ENCODE measurements at regions not wholly inside any gene's neighbourhood (a gene's known extent, or its start where the extent isn't known, plus 50 kb on each side); places are given as distances from the start of the nearest gene placed in this dataset.

GRCh38 chr1:9179463-9180110 lies 50.7 kb upstream of the GPR157 start:
- no peak for ATAC-seq
- peaks cover 32% of the 10 kb centered on the region for H3K4me1 Mint-ChIP-seq
- CTCF ChIA-PET, result interaction anchor here (0.7 to 4.2 kb wide), 8 partner anchors 10 to 76 kb away, joined by 3 to 33 read pairs (median 5); no protein-coding TSS in a partner anchor
- peaks cover 20% of the 10 kb centered on the region for H3K36me3 Mint-ChIP-seq
- no peaks in the 10 kb centered on the region for H3K9me3 Mint-ChIP-seq (ENCODE audit: low read depth)
- H3K4me3 Mint-ChIP-seq, result no peak overlapping the region
- no peak overlapping the region for H3K27ac Mint-ChIP-seq
- DNase-seq, result no peak
- H3K27me3 Mint-ChIP-seq, result peaks cover 10% of the 10 kb centered on the region

- no peak for ATAC-seq
- no peak overlapping the region for H3K27ac Mint-ChIP-seq
- CTCF ChIA-PET, result interaction anchor here (0.6 to 4.2 kb wide), 20 partner anchors 9 to 95 kb away, joined by 3 to 33 read pairs (median 4); partner anchors contain the start of gene H6PD
- DNase-seq, result no peak
- H3K9me3 Mint-ChIP-seq (ENCODE audit: low read depth), result no peaks in the 10 kb centered on the region
- peak overlapping the region; percentile 86 for H3K4me3 Mint-ChIP-seq
- peaks cover 11% of the 10 kb centered on the region for H3K27me3 Mint-ChIP-seq
- H3K36me3 Mint-ChIP-seq, result peaks cover 18% of the 10 kb centered on the region
- H3K4me1 Mint-ChIP-seq, result peaks cover 34% of the 10 kb centered on the region
Observed at GRCh38 chr1:9180111-9180819, 51.4 kb upstream of the GPR157 start.

- Mint-ChIP-seq H3K4me1 (peaks cover 33% of the 10 kb centered on the region), H3K4me3 (peak overlapping the region; percentile 86), H3K27me3 (peaks cover 14% of the 10 kb centered on the region), H3K27ac (peak overlapping the region; percentile 88), H3K36me3 (peaks cover 15% of the 10 kb centered on the region), H3K9me3 (ENCODE audit: low read depth) (no peaks in the 10 kb centered on the region)
- ATAC-seq (peak; percentile 77), DNase-seq (peak; percentile 81)
- CTCF ChIA-PET, result interaction anchor here (0.6 to 4.2 kb wide), 21 partner anchors 9 to 97 kb away, joined by 3 to 33 read pairs (median 3); partner anchors contain the start of gene H6PD
Observed at GRCh38 chr1:9181176-9181906, 52.4 kb upstream of the GPR157 start.

- DNase-seq (peak; percentile 56), ATAC-seq (peak; percentile 65)
- Mint-ChIP-seq H3K4me1 (peaks cover 33% of the 10 kb centered on the region), H3K4me3 (peak overlapping the region; percentile 86), H3K27ac (peak overlapping the region; percentile 88), H3K9me3 (ENCODE audit: low read depth) (no peaks in the 10 kb centered on the region), H3K27me3 (peaks cover 14% of the 10 kb centered on the region), H3K36me3 (peaks cover 15% of the 10 kb centered on the region)
- CTCF ChIA-PET, result interaction anchor here (0.5 to 4.2 kb wide), 6 partner anchors 14 to 72 kb away, joined by 3 to 33 read pairs (median 3); no protein-coding TSS in a partner anchor
Observed at GRCh38 chr1:9181990-9182783, 52.4 kb upstream of the H6PD start.

GRCh38 chr1:9182784-9183257 lies 51.8 kb upstream of the H6PD start:
- Mint-ChIP-seq H3K36me3 (peaks cover 15% of the 10 kb centered on the region), H3K27ac (peak overlapping the region; percentile 43), H3K27me3 (peaks cover 16% of the 10 kb centered on the region), H3K9me3 (ENCODE audit: low read depth) (no peaks in the 10 kb centered on the region), H3K4me1 (peaks cover 37% of the 10 kb centered on the region), H3K4me3 (peak overlapping the region; percentile 86)
- no peak for DNase-seq
- CTCF ChIA-PET, result interaction anchor here (0.5 to 1.7 kb wide), 3 partner anchors 19 to 72 kb away, joined by 3 to 6 read pairs (median 3); no protein-coding TSS in a partner anchor
- peak; percentile 18 for ATAC-seq

- no peak overlapping the region for H3K27ac Mint-ChIP-seq
- peaks cover 14% of the 10 kb centered on the region for H3K36me3 Mint-ChIP-seq
- CTCF ChIA-PET, result interaction anchor here (0.8 to 1.7 kb wide), 2 partner anchors 51 to 73 kb away, joined by 3 to 6 read pairs; no protein-coding TSS in a partner anchor
- no peaks in the 10 kb centered on the region for H3K9me3 Mint-ChIP-seq (ENCODE audit: low read depth)
- DNase-seq (no peak), ATAC-seq (no peak)
- peaks cover 16% of the 10 kb centered on the region for H3K27me3 Mint-ChIP-seq
- H3K4me1 Mint-ChIP-seq, result peaks cover 34% of the 10 kb centered on the region
- peak overlapping the region; percentile 54 for H3K4me3 Mint-ChIP-seq
Observed at GRCh38 chr1:9183441-9183840, 51.1 kb upstream of the H6PD start.

- no peak for DNase-seq
- Mint-ChIP-seq H3K27ac (no peak overlapping the region), H3K4me3 (no peak overlapping the region), H3K4me1 (peaks cover 34% of the 10 kb centered on the region), H3K36me3 (peaks cover 11% of the 10 kb centered on the region), H3K27me3 (peaks cover 16% of the 10 kb centered on the region), H3K9me3 (ENCODE audit: low read depth) (no peaks in the 10 kb centered on the region)
- CTCF ChIA-PET, result no interaction called here
- ATAC-seq, result no peak
Observed at GRCh38 chr1:9183898-9184297, 50.7 kb upstream of the H6PD start.

- no peak overlapping the region for H3K4me3 Mint-ChIP-seq
- ATAC-seq (no peak), DNase-seq (no peak)
- H3K27me3 Mint-ChIP-seq, result peaks cover 17% of the 10 kb centered on the region
- no peaks in the 10 kb centered on the region for H3K9me3 Mint-ChIP-seq (ENCODE audit: low read depth)
- peaks cover 32% of the 10 kb centered on the region for H3K4me1 Mint-ChIP-seq
- CTCF ChIA-PET, result no interaction called here
- peaks cover 10% of the 10 kb centered on the region for H3K36me3 Mint-ChIP-seq
- no peak overlapping the region for H3K27ac Mint-ChIP-seq
Observed at GRCh38 chr1:9184749-9185148, 49.8 kb upstream of the H6PD start.

Measured in activated CD8-positive, alpha-beta memory T cell treated with anti-CD3 and anti-CD28 coated beads, Interleukin-2, amount 10 ng/mL, durations not matched to agents 7 days and 5 days (primary cell).